ENCODE measurements at regions not wholly inside any gene's neighbourhood (a gene's known extent, or its start where the extent isn't known, plus 50 kb on each side); places are given as distances from the start of the nearest gene placed in this dataset.

DNA sequence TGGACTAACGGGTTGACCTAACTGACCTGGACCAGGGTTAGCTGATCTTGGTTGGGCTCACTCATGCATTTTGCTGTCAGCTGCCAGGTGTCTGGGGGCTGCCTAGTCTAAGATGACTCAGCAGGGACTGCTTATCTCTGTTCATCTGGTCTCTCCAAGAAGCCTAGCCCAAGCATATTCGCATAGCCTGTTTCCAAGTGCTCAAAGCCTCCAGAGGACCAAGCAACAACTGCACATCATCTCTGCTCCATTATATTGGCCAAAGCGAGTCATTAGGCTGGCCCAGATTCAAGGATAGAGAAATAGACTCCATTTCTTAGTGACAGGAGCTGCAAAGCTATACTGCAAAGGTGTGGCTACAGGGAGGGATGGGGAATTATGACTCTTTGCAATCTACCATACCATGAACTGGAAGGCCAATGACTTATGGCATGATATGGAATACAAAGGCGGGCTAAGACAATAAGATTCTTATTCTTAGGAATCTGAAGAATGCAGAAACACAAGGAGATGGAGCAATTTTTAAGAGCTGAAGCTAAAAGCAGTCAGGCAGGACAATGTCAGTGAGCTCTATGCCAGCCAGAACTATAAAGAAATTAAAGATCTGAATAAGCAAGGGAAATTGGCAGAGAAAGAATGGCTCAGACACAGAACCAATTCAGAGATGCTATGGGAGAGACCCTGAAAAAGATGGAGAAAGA is 194.6 kb upstream of the FSCB start:
- DNase-seq = no peak

DNA sequence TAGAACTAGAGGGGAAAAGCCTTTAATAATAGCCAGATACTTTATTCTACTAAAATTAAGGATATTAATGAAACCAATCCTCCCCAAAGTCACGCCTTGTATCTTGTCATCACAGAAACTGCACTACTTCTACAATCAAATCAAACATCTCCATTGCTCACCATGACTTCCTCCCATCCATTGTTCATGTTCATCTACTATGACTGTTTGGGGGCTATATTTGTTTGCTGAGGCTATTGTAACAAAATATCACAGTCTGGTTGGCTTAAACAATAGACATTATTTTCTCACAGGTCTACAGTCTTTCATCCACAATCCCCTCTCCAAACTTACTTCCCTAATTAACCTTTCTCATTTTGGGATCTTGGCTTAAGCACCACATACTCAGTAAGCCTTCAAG is 193.6 kb upstream of the FSCB start:
- no peak for DNase-seq

DNA sequence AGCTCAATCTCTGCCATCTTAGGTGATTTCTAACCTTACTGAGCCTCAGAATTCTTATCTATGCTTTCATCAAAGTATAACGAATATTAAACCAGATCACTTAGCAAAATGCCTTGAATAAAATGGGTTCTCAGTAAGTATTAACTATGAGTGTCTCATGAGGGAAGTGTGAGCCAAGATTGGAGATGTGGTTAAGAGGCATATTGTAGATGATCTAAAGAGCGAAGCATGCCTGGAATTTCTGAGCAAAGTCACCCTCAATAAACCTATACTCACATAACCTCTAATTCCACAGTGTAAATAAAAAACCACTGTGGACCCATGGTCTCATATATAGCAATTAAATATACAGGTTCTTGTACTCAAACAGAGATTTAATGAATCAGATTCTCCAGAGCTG is 193.1 kb upstream of the FSCB start:
- DNase-seq = no peak

DNA sequence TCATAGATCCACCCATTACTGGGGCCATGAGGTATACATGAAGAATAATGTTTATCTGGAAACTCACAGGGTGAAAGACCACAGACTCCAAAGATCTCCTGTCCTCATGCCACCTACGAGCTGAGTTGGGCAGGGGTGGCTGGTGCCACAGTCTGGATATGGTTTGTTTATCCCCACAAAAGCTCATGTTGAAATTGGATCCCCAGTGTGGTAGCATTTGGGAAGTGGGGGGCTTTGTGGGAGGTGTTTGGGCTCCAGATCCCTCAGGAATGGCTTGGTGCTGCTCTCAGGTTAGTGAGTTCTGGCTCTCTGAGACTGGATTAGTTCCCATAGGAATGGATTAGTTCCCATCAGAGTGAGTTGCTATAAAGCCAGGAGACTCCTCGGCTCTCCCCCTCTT is 192.3 kb upstream of the FSCB start:
- no peak for DNase-seq

DNA sequence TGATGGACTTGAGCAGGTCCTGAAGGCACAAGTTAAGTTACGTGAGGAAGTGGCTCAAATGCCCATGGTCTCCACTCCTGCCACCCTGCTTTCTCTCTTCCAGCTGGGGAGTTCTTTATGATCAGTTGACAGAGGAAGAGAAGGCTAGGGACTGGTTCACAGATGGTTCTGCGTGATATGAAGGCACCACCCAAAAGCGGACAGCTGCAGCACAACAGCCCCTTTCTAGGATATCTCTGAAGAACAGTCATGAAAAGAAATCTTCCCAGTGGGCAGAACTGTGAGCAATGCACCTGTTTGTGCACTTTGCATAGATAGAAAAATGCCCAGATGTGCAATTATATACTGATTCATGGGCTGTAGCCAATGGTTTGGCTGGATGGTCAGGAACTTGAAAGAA is 162.4 kb upstream of the FSCB start:
- no peak for DNase-seq

DNA sequence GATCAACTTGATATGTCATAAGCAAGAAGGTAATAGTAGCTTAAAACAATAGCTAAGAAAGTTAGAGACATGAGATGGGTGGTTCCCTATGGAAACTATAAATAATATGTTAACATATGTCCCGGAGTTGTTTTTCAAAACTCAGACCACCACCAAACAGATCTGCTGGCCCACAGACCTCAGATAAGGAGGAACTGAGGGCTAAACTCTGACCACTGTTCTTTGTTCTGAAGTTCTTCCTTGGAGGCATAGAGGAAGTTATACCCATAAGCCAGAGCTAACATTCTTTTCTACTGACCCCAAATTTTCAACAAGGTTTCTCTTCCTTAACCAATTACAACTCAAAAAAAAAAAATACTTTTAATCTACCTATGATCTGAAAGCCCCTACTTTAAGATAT is 156.1 kb upstream of the FSCB start:
- DNase-seq = no peak

DNA sequence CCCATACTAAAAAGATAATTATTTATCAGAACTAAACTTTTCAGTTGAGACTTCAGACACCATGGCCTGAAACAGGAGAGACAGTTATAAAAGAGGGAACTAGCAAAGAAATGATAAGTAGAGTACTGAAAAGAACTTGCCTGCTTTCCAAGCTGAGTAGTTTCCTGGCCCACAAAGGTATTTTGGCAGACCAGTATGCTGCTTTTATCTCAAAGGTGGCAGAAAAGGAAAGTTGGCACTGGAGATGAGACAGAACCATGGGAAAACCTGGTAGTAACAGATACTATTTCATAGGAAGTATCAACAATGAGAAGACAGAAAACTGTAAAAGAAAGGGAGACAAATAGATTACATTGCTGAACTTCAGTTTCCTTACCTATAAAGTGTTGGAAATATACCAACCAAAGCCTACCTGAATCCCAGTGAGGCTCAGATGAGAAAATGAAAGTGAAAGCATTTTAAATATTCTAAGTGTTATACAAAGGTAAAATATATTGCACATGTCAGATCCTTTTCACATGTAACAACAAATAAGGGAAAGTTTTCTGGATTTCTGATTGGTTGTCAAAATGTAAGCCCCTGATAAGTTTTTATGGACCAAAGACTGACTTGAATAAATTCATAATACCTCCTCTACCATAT is 155.3 kb upstream of the FSCB start:
- DNase-seq = no peak

DNA sequence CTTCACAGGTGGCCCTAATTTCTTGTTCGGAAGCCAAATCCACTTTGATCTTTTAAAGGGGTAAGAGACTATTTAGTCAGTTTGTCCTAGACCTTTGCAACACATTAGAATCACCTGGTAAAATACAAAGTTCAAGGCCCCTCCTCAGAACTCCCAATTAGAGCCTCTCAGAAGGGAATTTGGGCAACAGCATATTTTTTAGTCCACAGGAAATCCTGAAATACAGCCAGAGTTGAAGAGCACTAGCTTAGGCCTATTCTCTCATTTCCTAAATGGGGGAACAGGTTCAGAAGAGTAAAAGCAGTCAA is 151.3 kb upstream of the FSCB start:
- DNase-seq = no peak

DNA sequence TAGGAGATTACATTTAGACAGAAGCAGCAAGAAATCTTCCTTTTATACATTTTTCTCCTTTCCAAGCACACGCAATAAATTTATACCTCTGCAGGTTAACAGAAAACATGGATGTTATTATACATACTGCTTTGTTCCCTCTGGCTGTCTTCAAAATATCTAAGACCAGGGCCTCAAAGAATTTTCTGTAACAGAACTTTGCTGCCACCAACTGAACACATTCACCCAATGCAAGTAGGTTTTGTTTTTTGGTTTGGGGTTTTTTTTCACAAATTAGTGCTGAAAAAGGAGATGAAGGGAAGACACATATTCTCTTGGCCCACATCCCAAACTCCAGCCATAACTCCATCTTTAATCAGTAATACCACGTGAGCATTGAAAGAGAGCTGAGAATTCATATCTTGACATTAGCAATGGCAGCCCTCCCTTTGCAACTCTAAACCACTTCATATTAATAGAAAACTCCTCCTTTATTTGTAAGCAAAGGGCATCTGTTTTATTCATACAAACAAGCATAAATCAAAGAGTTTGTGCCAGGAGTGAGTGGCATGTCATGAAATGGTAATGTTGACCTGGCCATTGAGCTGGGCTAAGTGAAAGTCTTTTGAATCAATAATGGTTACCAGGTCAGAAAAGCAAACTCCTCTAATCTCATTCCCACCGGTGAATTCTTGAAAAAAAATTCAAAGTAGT is 150.8 kb upstream of the FSCB start:
- DNase-seq = no peak

DNA sequence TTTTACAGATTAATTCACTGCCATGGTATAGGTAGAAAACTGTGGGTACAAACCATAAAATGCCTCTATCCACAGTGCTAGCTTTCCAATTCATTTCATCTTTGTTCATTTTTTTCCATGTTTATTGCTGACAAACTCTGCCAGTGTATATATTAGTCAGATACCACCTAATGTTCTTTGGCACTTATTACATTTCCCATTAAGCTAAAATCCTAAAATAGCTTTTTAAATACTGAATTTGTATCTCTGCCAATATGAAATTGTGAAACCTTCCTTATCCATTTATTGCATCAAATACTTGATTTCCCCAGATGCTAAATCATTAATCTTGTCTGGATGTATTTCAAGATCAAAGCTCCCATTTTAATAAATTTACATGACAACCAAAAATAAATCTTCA is 150.1 kb upstream of the FSCB start:
- no peak for DNase-seq

DNA sequence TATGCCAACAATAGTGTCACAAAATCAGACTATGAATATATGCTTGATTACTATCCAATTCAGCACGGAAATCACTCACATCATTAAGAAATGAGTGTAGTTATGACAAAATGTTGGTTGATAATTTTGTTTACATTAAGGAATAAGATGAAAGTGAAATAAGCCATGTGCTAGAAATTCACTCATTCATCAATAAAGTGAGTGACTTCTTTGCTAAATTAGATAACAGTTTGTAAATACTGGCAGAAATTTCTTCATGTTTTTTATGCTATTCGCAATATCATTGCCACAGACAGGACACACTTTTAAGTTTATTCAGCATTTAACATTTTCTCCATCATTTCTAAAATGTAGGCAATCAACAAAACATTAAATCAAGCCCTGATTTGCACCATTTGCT is 147.5 kb upstream of the FSCB start:
- DNase-seq = no peak

DNA sequence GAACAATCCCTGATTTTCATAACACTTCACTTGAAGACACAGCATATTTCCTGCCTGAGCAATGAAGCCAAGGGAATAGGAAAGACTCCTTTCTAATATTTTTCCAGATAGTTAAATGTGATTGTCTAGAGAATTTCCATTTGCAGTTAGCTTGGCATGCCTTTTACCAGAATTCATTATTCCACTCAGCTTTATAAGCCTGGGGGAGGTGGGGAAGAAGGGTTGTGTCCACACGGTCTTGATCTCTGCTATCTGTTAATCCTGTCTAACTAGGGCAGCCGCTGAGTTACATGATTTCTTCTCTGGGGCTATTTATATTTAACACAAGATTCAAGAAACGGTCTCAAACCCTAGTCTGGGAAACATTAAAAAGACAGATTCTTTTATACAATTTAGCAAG is 146.6 kb upstream of the FSCB start:
- no peak for DNase-seq

DNA sequence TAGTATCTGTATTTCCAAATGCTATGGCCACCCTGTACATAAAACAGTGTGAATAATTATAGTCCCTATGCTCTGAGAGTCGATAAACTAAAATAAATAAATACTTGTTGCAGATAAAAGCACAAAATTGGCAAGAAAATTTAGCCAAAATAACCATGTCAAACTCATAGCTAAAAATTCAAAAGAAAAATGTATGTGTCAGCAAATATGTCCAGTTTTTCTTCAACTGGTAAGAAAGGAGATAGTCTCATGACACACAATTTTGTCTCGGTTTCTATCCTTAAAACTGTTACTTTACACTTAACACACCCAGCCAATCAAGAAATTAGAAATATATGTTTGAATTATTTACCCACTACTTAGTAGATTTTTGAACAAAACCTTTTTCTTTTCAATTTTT is 145.6 kb upstream of the FSCB start:
- DNase-seq = no peak

DNA sequence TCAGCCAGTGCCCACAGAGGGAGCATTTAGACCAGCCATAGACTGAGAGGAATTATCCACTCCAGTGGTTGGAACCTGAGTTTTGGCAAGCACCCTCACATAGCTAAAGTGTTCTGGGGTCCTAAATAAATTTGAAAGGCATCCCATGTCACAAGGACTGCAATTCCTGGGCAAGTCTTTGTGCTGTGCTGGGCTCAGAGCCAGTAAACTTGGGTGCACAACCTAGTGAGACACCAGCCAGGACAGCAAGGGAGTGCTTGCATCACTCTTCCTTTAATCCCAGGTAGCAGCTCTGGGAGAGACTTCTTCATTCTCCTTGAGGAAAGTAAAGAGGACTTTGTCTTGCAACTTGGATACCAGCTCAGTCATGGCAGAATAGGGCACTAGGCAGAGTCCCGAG is 142.0 kb upstream of the FSCB start:
- no peak for DNase-seq

DNA sequence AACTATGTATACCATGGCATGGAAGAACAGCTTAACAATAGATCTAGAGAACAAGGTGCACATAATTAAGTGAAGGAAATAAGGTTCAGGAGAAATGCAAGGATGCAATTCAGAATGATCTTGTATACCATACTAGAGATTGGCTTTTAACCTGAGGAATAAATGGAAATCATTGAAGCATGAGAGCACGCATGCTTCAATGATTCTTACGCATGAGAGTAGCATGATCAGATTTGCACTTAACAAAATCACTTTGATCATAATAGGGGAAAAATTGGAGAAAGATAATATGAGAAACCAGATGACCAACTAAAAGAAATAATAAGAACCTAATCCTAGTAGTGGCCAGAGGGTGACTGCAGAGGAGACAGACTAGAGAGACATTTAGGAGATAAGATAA is 133.3 kb upstream of the FSCB start:
- no peak for DNase-seq

DNA sequence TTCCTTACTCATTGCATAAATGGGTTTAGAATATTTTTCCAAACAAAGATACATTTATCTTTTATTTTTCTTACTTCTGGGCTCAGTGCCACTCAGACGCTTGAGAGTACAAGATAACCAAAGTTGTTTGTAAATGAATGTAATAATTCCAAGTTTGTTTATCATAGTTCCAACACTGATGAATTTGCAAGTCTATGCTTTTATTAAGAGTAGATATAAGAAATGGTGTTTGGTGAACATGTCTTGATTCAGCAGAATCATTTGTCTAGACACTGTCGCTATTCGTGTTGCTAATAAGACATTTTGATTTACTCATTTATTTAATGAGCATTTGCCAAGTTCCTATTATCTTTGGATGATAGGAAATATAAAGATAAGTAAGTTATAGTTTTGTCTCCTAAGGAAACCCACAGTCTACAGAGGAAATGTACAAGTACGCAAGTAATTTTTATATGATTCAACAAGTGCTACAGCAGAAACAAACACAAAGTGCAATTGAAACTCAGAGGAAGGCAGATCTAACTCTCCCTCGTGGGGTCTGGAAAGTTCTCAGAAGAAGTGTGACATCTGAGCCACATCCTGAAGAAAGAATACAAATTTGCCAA is 132.8 kb upstream of the FSCB start:
- DNase-seq = no peak

DNA sequence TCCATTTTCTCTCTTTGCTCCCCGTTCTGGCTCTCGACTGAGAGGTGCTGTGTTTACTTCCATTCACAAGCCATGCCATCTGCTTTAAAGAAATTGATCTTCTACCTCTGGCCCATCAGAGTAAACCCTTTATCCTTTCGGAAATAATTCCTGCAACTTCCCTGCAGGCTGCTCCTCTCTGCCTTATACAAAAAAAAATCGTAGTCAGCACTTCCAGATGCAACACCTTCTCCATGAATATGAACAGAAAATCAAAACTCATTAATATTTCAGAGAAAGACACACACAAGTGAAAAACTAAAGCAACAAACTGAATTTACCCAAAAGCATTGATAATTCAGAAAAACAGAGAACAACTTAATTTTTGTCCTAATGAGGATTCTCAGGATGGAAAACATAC is 127.6 kb upstream of the FSCB start:
- no peak for DNase-seq

DNA sequence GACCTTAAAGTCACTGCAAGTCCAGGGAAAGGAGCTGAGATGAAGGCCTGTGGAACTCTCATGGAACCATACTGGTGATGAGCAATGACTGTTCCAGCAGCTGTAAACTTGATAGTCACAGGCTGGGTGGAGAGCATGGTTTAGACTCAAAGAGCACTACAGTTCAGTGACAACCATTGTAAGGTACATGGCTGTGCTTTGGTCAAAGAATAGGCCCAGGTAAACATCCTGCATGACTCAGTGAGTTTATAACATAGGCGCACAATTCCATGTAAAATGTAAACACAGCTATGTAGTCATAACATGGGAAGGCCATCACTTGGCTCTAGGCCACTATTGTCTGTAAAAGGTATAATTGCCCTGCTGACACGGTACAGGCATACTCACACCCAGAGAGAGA is 119.3 kb upstream of the FSCB start:
- no peak for DNase-seq

DNA sequence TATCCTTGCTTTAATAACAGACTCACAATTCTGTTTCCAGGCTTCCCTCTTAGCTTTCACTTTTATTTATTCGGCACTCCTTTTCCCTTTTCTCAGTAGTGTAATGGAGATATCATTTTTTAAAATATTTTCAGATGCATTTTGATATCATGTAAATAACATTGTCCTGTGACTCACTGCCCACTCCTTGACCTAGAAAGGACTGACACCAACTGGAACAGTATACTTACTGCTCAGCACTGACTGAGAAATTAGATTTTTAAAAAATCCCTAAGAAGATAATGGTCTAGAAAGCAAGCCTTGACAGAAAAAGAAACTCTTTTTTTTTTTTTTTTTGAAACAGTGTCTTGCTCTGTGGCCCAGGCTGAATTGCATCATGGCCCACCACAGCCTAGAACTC is 118.0 kb upstream of the FSCB start:
- no peak for DNase-seq

DNA sequence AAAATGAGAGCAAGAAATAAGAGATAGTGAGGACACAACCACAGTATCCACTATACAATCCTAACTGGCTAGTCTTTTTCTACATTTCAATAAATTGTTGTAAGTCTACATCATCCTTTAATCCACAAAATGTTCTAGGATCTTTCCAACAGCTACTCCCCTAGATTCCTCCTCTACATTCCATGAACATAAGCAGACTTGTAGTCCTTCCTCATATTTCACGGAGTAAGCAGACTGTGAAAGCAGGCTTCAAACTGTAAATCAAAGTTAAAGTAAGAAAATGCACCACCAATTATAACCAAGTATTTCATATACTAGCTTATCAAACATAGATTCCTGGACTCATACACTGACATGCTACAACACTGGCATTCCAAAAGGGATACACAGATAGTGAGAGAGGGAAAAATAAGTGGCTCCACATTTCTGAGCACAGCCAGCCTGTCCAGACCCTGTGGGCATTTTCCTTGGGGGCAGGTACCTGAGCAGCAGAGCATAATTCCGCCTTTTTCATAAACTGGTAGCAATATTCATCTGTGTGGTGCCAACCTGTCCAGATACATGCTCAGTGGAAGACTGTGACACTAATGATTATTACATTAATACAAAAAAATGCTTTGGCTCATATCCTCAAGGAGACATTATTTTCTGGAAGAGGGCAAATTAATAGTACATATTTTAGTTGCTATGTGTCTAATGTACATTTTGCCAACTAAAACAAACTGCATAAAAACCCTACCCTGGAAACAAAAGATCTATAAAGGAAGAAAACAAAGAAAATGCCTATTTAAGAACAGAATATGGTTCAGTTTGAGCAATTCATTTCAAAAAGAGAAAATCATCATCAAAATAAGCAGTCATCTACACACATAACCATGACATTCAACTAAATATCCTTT is 113.3 kb upstream of the FSCB start:
- no peak for DNase-seq

DNA sequence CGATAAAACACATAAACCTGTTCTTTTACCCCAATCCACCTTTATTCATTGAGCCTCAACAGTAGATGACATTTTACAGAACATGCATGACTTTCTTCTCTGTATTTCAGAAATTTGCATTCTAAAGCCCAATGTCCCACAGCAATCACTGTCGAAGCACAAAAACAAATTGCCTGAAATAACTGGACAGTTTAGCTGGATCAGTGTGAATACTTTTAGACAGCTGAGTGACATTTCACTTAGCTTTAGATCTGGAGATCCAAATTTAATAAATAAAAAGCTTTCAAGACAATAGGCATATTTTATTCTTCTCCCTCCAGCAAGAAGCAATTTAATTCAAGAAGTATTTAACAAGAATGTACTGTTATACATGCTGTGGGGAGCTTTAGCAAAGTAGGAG is 109.1 kb upstream of the FSCB start:
- DNase-seq = no peak

DNA sequence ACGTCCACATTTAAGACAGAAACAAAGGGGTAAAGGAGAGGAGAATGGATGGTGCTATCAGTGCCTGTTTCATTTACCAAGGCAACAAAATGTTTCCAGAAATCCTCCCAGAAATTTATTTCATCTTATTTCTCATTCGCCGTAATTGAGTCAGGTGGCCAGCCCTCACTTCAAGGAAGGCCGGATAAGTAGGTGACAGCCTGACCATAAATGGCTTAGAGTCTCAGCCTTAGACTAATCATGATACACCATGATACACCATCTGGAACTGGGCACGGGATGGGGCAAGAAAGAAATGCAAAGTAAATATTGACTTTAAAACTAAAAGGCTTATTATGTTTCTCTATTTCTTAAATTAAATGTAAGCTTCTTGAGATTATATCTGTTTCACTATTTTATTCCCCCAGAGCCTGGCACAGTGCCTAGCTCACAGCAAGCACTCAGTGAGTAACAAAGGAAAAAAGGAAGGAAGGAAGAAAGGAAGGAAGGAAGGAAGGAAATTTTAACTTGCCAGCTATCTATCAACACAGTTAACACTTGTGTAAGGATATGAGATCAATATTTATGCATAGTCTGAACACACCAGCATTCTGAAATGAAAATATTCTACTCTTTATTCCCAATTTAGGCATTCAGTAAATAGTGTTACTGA is 106.1 kb upstream of the FSCB start:
- DNase-seq = no peak

DNA sequence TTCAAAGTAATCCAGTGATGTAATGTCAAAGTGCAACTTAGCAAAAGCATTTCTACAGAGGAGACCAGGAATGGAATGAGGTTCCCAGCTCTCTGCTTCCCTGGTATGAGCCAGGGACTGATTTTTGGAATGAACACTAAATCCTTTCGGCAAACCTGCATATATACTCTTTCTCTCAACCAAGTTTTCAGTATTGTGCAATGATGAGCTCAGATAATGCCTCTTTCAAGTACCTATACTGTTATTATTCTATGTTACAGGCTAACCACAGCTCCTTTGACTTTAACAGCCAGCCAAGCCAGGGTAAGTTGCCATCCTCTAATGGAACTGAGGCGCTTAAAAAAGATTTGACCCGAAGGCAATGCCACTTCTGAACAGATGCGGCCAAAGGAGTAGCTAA is 104.9 kb upstream of the FSCB start:
- DNase-seq = no peak
